NOMO-1 treated with DMSO at 0.1 percent for 48 hours (cell line): ENCODE measurements at regions not wholly inside any gene's neighbourhood (a gene's known extent, or its start where the extent isn't known, plus 50 kb on each side); places are given as distances from the start of the nearest gene placed in this dataset.

ENCODE experiments used
- DNase-seq: peaks from one replicate; lab custom pipeline; 2025; ENCODE audit not compliant: unreplicated experiment; lab: John Stamatoyannopoulos, UW

GRCh38 chr2:152883951-152884487 lies 165.6 kb downstream of the ARL6IP6 start:
- no peak for DNase-seq

GRCh38 chr2:152881527-152881926 lies 163.1 kb downstream of the ARL6IP6 start:
- no peak for DNase-seq

- DNase-seq, result no peak
Observed at GRCh38 chr2:152879275-152879674, 160.9 kb downstream of the ARL6IP6 start.

- DNase-seq, result no peak
Observed at GRCh38 chr2:152875701-152876695, 157.6 kb downstream of the ARL6IP6 start.

GRCh38 chr2:152874955-152875354 lies 156.5 kb downstream of the ARL6IP6 start:
- no peak for DNase-seq

DNA sequence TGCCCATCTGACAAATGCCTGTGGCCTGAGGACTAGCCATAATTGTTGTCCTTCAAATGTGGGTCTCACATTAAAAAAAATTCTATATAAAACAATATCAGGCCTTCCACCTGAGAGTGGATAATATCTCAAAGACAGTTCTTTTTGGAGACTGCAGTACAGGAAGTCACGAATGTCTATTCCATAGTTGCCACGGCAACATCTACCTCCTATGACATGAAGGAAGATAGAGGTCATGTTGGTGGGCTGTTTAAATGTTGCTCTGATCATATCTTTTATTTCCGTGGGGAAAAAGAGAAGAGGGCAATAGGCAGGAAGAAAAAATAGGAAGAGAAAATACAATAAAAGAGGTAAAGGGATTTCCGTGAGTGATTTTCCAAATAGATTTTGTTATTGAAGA lies 151.8 kb downstream of the ARL6IP6 start:
- no peak for DNase-seq

DNA sequence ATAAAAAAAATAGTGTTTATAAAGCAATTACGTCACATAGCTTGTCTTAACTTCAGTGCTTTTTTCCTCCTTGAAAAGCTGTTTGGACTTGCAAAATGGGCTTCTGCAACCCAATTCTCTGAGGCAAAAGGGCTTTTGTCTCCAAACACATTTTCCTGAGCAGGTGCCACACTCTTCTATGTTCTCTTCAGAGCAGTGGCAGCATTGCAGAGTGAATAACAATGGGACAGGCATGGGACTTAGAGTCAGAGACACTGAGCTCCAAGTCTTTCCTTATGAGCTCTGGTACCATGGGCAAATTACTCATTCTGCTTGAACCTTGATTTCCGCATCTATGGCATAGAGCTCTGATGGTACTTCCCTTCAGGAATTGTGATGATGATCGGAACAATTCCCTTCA lies 149.0 kb downstream of the ARL6IP6 start:
- no peak for DNase-seq

DNA sequence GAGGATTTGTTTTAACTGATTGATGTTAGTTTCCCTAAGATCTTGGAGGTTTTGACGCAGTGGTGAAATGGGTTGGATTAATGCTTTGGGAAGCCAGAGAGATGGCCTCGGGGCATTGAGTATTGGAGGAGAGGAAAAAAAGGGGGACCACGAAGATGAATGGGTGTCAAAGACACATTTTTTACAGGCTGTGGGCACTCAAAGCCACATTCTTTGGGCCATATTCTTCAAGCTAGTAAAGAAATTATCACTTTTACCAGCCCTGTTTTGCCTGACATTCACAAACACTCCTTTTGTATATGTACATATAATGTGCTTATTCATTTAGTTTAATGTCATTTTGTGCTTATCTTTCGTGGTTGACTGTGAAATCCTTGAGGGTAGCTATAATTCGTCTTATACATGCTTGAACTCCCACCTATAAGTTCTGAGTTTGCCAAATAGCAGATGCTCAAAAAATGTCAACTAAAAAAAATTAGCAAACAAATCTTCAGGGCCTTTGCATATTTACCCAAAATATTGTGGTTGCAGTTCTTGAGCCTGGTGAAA lies 146.3 kb downstream of the ARL6IP6 start:
- DNase-seq, result no peak

DNA sequence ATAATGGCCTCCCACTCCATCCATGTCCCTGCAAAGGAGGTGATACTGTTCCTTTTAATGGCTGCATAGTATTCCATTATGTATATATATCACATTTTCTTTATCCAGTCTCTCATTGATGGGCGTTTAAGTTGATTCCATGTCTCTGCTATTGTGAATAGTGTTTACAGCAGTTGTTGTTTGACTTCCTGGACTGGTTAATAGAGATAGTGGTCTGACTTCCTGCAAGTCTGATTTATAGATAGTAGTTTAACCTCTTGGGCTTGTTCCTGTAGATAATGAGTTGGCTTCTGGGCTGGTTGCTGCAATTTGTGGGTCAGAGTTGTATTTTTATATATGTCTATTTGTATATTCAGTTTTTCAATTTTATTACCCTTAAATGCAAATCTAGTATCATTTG lies 145.4 kb downstream of the ARL6IP6 start:
- no peak for DNase-seq

GRCh38 chr2:152861349-152861942 lies 143.0 kb downstream of the ARL6IP6 start:
- no peak for DNase-seq

DNA sequence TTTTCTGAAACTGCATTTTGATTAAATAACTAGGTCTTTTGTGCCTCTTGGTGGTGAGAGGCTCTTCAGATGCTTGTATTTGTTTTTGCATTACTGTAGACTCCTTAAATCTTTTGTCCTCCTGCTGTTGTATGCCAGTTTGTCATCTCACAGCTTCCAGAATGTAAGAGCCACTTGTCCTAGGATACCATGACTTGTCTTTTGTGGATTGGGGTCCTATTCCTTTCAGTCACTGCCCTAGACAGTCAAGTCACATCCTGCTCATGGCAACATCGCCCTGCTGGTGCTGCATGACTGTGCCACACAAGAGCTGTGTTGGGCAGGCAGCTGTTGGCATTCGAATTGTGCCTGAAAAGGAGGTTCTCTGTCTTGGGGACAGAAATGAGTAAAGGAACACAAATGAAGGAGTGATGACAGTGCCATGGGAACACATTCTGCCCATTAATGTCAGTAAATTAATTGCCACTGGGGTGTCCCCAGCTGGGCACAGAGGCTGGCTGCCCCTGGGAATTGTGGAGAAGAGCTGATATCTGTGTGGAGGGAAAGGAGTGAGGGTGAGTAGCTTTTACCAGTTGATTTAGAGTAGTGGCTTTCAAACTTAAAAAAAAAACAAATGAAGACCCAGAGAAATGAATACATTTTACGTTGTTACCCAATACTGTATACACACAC lies 140.3 kb downstream of the ARL6IP6 start:
- DNase-seq, result no peak

DNA sequence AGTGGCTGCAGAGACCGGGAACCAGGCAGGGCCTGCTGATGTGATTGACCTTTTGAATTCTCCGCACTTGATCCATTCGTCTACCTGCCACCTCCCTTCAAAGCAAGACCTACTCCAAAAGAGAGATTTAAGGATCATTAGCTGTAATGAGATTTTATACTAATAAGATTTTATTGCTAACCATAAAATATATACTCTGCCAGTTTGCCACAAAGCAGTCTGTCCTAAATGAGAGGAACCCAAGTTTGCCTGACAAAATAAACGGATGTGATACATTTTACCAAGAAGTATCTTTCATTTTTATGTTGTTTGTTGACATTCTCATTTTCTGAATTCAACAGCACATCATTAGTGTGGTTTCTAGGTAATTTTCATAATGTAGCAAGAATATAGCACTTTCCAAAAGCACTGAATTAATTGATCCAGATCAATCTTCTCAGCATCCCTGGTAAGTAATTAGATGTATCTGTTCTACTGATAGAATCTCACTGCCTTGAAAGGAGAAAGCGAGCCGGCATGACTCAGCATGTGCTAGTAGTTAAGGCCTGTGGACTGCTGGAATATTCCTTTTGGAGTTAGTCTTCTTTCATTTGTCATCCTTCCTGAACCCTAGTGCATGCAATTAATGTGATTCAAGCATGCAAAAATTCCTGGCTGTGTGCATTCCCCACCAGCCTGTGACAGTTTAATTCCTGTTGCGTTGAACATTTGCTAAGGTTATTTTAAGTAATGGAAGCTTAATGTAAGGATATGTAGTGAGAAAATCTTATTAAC lies 128.5 kb downstream of the ARL6IP6 start:
- DNase-seq, result no peak

DNA sequence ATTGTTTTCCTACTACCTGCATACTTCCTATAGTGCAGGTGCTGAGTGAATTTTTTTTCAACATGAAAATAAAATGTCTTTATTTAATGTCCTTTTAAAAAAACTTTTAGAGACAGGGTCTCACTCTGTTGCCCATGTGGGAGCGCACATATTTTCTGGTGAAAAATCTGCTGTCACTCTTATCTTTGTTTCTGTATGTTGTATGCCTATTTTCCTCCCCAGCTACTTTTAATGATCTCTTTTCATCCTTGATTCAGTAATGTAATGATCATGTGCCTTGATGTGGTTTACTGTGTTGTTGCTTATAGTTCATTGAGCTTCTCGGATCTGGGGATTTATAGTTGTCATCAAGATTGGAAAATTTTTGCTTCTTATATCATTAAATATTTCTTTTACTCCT lies 117.3 kb downstream of the ARL6IP6 start:
- DNase-seq, result no peak

- DNase-seq, result no peak
Observed at GRCh38 chr2:152827944-152828343, 109.5 kb downstream of the ARL6IP6 start.

GRCh38 chr2:152826581-152827279 lies 108.3 kb downstream of the ARL6IP6 start:
- no peak for DNase-seq

GRCh38 chr2:152825834-152826233 lies 107.4 kb downstream of the ARL6IP6 start:
- DNase-seq, result no peak

- no peak for DNase-seq
Observed at GRCh38 chr2:152823905-152824304, 105.5 kb downstream of the ARL6IP6 start.

DNA sequence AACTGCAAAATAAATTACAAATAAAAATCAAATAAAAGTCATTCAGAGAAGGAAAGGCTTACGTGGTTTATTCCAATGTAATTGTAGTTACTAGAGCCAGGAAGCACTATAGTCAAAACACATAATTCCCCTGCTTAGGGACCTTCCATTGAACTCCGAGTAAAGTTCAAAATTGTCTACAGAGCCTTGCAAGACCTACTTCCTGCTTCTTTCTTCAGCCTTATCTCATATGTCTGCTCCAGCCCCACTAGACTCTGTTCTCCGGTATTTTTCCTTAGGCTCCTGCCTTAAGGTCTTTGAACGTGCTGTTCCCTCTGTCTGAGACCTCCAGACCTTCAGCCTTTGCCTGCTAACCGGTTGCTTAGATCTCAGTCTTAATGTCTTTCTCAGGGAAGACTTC lies 104.3 kb downstream of the ARL6IP6 start:
- no peak for DNase-seq

- DNase-seq, result no peak
Observed at GRCh38 chr2:152820048-152820447, 101.6 kb downstream of the ARL6IP6 start.
